HG02798 (cell line): ENCODE measurements at regions not wholly inside any gene's neighbourhood (a gene's known extent, or its start where the extent isn't known, plus 50 kb on each side); places are given as distances from the start of the nearest gene placed in this dataset.
A peak's percentile ranks its signal among the peaks of the same experiment; 100 is the strongest.

ENCODE experiments used
- ATAC-seq: cut with Tn5 transposase; IDR thresholded peaks from one replicate; pipeline ENCODE4 v1.9.1; 2021; ENCODE audit warnings: mild to moderate bottlenecking; ENCODE audit not compliant: unreplicated experiment, poor library complexity

- ATAC-seq, result no peak
Measured at GRCh38 chr3:66165660-66166059, 55.1 kb upstream of the SLC25A26 start.

GRCh38 chr3:66164155-66164554 lies 56.6 kb upstream of the SLC25A26 start:
- ATAC-seq, result no peak

- ATAC-seq, result no peak
Measured at GRCh38 chr3:66163222-66163621, 57.6 kb upstream of the SLC25A26 start.

DNA sequence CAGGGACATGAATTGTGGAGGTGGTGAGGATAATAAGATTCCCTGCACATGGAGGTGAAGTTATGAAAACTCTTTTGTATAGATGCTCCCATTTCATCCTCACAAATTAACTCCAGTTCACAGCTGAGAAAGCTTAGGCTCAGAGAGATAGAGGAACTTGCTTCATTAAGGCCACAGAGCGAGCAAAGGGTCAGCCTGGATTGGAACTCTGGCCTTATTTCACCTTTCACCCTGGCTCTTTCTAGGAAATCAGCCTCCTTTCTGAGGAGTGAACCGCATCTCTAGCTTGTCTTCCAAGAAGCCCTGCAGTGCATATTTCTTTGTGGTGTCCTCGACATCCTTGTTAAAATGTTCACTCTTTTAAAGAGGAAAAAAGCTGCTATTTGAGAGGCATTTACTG lies 58.0 kb upstream of the SLC25A26 start:
- no peak for ATAC-seq

DNA sequence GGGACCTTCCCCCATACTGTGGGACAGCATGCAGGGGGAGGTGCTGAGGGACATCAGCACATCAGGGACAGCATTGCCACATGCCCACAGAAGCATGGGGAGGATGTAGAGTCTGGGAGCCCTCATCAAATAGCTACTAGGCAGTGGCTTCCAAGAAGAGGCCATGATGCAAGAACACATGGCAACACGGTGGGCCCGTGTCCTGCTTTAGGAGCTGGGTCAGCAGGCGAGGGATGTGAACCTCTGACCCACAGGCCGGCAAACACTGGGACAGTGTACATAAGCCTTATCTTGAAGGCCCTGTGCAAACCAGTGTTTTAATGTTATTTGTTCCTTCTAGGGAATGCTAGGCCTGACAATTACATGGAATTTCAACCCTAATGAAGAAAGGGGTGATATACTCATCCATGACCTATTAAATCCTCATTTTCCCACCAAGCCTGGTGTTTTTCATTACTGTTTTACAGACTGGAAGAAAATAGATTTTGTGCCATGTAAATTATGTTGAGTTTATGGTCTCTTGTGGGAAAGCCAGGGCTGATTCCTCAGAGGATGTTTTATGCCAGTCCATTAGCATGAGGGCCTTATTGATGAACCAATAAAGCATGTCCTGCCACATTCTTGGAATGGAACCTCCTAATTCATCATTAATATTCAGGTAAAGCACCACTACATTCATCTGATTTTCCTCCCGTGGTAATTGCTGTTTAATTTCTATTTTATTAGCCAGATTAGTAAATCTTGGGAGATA lies 61.7 kb upstream of the SLC25A26 start:
- no peak for ATAC-seq

DNA sequence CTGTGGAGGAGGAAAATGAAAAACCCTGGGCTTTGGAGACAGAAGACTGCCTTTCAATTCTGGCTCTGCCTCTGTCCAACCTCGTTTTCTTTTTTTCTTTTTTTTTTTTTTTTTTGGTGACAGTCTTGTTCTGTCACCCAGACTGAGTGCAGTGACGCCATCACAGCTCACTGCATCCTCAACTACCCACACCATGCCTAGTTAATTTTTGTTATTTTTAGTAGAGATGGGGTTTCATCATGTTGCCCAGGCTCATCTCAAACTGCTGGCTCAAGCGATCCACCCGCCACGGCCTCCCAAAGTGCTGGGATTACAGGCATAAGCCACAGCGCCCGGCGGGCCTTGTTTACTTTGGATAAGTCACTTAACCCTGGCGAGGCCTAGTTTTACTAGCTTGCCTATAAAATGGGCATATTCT lies 66.3 kb upstream of the SLC25A26 start:
- no peak for ATAC-seq

- ATAC-seq, result no peak
Measured at GRCh38 chr3:66153481-66154443, 67.0 kb upstream of the SLC25A26 start.

GRCh38 chr3:66152336-66152735 lies 68.5 kb upstream of the SLC25A26 start:
- no peak for ATAC-seq

- no peak for ATAC-seq
Measured at GRCh38 chr3:66150977-66151376, 69.8 kb upstream of the SLC25A26 start.

- no peak for ATAC-seq
Measured at GRCh38 chr3:66149269-66149668, 71.5 kb upstream of the SLC25A26 start.

- no peak for ATAC-seq
Measured at GRCh38 chr3:66145408-66145733, 75.4 kb upstream of the SLC25A26 start.

- no peak for ATAC-seq
Measured at GRCh38 chr3:66144568-66145407, 76.0 kb upstream of the SLC25A26 start.

DNA sequence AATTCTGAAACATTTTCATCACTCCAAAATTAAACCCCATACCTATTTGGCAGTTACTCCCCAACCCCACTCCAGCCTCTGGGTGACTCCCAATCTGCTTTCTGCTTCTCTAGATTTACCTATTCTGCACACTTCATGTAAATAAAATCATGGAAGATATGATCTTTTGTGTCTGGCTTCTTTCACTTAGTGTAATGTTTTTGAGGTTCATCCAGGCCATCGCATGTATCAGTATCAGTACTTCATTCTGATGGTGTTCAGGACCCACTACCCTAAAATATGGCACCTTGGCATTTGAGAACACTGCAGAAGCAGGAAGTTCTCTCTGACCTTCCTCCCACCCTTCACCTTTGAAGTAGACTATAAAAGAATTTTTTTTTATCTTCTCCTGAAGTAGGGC lies 78.7 kb upstream of the SLC25A26 start:
- no peak for ATAC-seq

- peak; percentile 78 for ATAC-seq
Measured at GRCh38 chr3:66140743-66141372, 79.9 kb upstream of the SLC25A26 start.

- ATAC-seq, result no peak
Measured at GRCh38 chr3:66140106-66140505, 80.7 kb upstream of the SLC25A26 start.

DNA sequence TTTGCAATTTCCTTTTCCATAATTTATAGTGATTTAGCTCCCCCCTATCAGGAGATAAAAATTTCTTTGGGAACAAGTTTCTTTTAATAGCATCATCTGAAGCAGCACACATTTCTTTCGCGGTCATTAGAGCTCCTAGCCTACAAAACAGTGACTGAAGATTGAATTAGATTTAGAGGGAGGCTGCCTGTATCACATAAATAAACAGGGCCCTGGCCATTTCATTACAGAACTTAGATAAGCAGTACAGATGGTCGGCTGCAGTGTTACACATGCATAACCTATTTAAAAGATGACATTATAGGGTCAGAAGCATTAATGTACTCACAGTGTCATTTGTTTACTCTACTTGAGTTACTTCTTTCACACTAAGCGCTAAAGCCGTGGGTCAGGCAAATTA lies 81.4 kb upstream of the SLC25A26 start:
- no peak for ATAC-seq

- ATAC-seq, result peak; percentile 57
Measured at GRCh38 chr3:66138336-66139313, 82.2 kb upstream of the SLC25A26 start.

DNA sequence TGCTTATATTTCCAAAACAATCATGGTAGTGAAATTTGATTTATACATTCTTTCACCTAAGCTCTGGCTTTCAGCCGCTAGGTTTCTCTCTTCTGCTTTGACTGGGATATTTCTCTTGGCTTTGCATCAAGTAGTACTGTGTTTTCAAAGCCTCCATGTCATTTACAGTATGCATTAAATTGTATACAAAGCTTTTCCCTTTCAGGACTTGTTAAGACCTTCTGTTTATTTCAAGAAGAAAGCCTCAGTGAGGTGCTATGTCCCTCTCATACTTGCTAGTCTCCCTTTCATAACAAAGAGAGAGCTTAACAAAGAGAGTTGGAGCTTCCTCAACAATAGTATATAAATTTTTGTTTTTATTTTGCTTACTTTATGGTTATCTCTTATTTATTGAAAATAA lies 84.2 kb upstream of the SLC25A26 start:
- no peak for ATAC-seq

- no peak for ATAC-seq
Measured at GRCh38 chr3:66133853-66134445, 86.9 kb upstream of the SLC25A26 start.
